Naive thymus-derived CD4-positive, alpha-beta T cell (primary cell): ENCODE measurements at regions not wholly inside any gene's neighbourhood (a gene's known extent, or its start where the extent isn't known, plus 50 kb on each side); places are given as distances from the start of the nearest gene placed in this dataset.

Experiments
- ATAC-seq: fragments of 150-1000 bp; cut with Tn5 transposase; 2 replicates; pipeline ENCODE4 v1.10.0; 2021; ENCODE audit warnings: mild to moderate bottlenecking, moderate library complexity
- CTCF ChIA-PET: fragments of 350-600 bp; sonication (Branson Sonifier 250); formaldehyde crosslinking; loops from one replicate; lab custom pipeline; 2021; ENCODE audit warnings: antibody characterized with exemption; lab: Charles Lee
- POLR2A ChIA-PET: fragments of 350-600 bp; sonication (Branson Sonifier 250); formaldehyde crosslinking; loops from one replicate; lab custom pipeline; 2021; ENCODE audit warnings: antibody characterized with exemption, inconsistent platforms; lab: Charles Lee
- DNase-seq, 9 donors: peaks; one replicate each; pipeline versions ENCODE4 v3.0.0 to v3.0.0-alpha.2; 2020 to 2022; ENCODE audit warnings: mixed read lengths in 1 of 9
- H3K27ac ChIP-seq: one replicate; pipeline ENCODE4 v1.7.0; 2013; ENCODE audit warnings: mild to moderate bottlenecking, low read depth, low read length, moderate library complexity
- H3K27me3 ChIP-seq, 2 donors: one replicate each; pipeline ENCODE4 v1.7.0; 2013; ENCODE audit warnings: low read length in 2 of 2, mild to moderate bottlenecking in 2 of 2, moderate library complexity in 2 of 2; ENCODE audit not compliant: control insufficient read depth in 2 of 2, insufficient read depth in 2 of 2
- H3K36me3 ChIP-seq, 3 experiments: 1 replicate in 2 of 3; 2 replicates in 1 of 3; pipeline ENCODE4 v1.7.0; 2013; ENCODE audit warnings: low read length in 3 of 3, mild to moderate bottlenecking in 3 of 3, moderate library complexity in 1 of 3; ENCODE audit not compliant: insufficient read depth in 3 of 3, control insufficient read depth in 2 of 3
- H3K4me1 ChIP-seq, 2 donors: one replicate each; pipeline ENCODE4 v1.7.0; 2013; ENCODE audit warnings: low read length in 2 of 2, mild to moderate bottlenecking in 2 of 2, moderate library complexity in 1 of 2; ENCODE audit not compliant: control insufficient read depth in 2 of 2, insufficient read depth in 2 of 2
- H3K4me3 ChIP-seq: 2 replicates; pipeline ENCODE4 v1.7.0; 2013; ENCODE audit warnings: mild to moderate bottlenecking, low read length
- H3K9me3 ChIP-seq, 3 experiments: 1 replicate in 2 of 3; 2 replicates in 1 of 3; pipeline ENCODE4 v1.7.0; 2013; ENCODE audit warnings: low read length in 3 of 3; ENCODE audit not compliant: control insufficient read depth in 2 of 3
- H3K27ac Mint-ChIP-seq, 9 donors: one replicate each; pipeline ENCODE4 v1.8.0; 2020 to 2022; ENCODE audit warnings: mixed read lengths in 9 of 9, mild to moderate bottlenecking in 8 of 9, moderate library complexity in 5 of 9, inconsistent platforms in 2 of 9
- H3K27me3 Mint-ChIP-seq, 5 donors: one replicate each; pipeline ENCODE4 v1.8.0; 2021 to 2022; ENCODE audit warnings: mixed read lengths in 5 of 5, mild to moderate bottlenecking in 1 of 5
- H3K36me3 Mint-ChIP-seq, 5 donors: one replicate each; pipeline ENCODE4 v1.8.0; 2020 to 2022; ENCODE audit warnings: mixed read lengths in 5 of 5, mild to moderate bottlenecking in 3 of 5, inconsistent platforms in 1 of 5
- H3K4me1 Mint-ChIP-seq, 7 donors: one replicate each; pipeline ENCODE4 v1.8.0; 2020 to 2022; ENCODE audit warnings: mixed read lengths in 7 of 7, mild to moderate bottlenecking in 3 of 7, inconsistent platforms in 1 of 7
- H3K4me3 Mint-ChIP-seq, 10 donors: one replicate each; pipeline ENCODE4 v1.8.0; 2020 to 2022; ENCODE audit warnings: mild to moderate bottlenecking in 10 of 10, mixed read lengths in 10 of 10, moderate library complexity in 6 of 10, inconsistent platforms in 2 of 10
- H3K9me3 Mint-ChIP-seq, 11 donors: one replicate each; pipeline ENCODE4 v1.8.0; 2020 to 2022; ENCODE audit warnings: mixed read lengths in 11 of 11, mild to moderate bottlenecking in 4 of 11, inconsistent platforms in 1 of 11, moderate library complexity in 1 of 11
- intact Hi-C, 2 donors: fragments of 100-400 bp; cut with micrococcal nuclease; formaldehyde crosslinking; loops; one replicate each; pipeline ENCODE4 v1.15.1; 2023

GRCh38 chr15:94951538-94951937 is 720.2 kb downstream of the MCTP2 start:
- Mint-ChIP-seq H3K9me3 (peaks cover 0 to 10% (median 4%) of the 10 kb centered on the region in 11 donors), H3K27ac (no peak overlapping the region), H3K36me3 (no peaks in the 10 kb centered on the region), H3K4me3 (no peak overlapping the region), H3K4me1 (no peaks in the 10 kb centered on the region), H3K27me3 (peaks cover 0 to 15% (median 9%) of the 10 kb centered on the region in 5 donors)
- no peak overlapping the region for H3K4me3 ChIP-seq
- H3K9me3 ChIP-seq, result no peaks in the 10 kb centered on the region
- H3K4me1 ChIP-seq, result no peaks in the 10 kb centered on the region
- intact Hi-C loops, result no loop called here
- no peaks in the 10 kb centered on the region for H3K36me3 ChIP-seq
- ChIA-PET POLR2A (no interaction called here), CTCF (no interaction called here)
- ATAC-seq (no peak), DNase-seq (no peak)
- H3K27me3 ChIP-seq, result no peaks in the 10 kb centered on the region
- H3K27ac ChIP-seq, result no peak overlapping the region

GRCh38 chr15:94963953-94964352 is 732.6 kb downstream of the MCTP2 start:
- H3K27ac Mint-ChIP-seq, result no peak overlapping the region
- peaks cover 0 to 5% (median 0%) of the 10 kb centered on the region in 5 donors for H3K27me3 Mint-ChIP-seq
- no peaks in the 10 kb centered on the region for H3K4me1 ChIP-seq
- CTCF ChIA-PET, result no interaction called here
- no peak overlapping the region for H3K27ac ChIP-seq
- H3K9me3 ChIP-seq, result peaks cover 0 to 3% (median 0%) of the 10 kb centered on the region in 3 experiments
- ATAC-seq, result no peak
- intact Hi-C loops, result no loop called here
- POLR2A ChIA-PET, result no interaction called here
- H3K27me3 ChIP-seq, result no peaks in the 10 kb centered on the region
- H3K4me3 ChIP-seq, result no peak overlapping the region
- H3K9me3 Mint-ChIP-seq, result peaks cover 2 to 20% (median 6%) of the 10 kb centered on the region in 11 donors
- H3K36me3 ChIP-seq, result no peaks in the 10 kb centered on the region
- no peak overlapping the region for H3K4me3 Mint-ChIP-seq
- no peaks in the 10 kb centered on the region for H3K4me1 Mint-ChIP-seq
- no peaks in the 10 kb centered on the region for H3K36me3 Mint-ChIP-seq
- DNase-seq, result no peak

GRCh38 chr15:94965593-94965992 is 734.2 kb downstream of the MCTP2 start:
- Mint-ChIP-seq H3K27ac (no peak overlapping the region), H3K4me3 (no peak overlapping the region), H3K27me3 (peaks cover 0 to 5% (median 0%) of the 10 kb centered on the region in 5 donors), H3K36me3 (no peaks in the 10 kb centered on the region), H3K4me1 (no peaks in the 10 kb centered on the region), H3K9me3 (peaks cover 1 to 17% (median 6%) of the 10 kb centered on the region in 11 donors)
- POLR2A ChIA-PET, result no interaction called here
- Histone ChIP-seq H3K27me3 (no peaks in the 10 kb centered on the region), H3K4me3 (no peak overlapping the region), H3K4me1 (no peaks in the 10 kb centered on the region), H3K9me3 (peaks cover 0 to 3% (median 0%) of the 10 kb centered on the region in 3 experiments), H3K27ac (no peak overlapping the region), H3K36me3 (no peaks in the 10 kb centered on the region)
- DNase-seq (no peak), ATAC-seq (no peak)
- intact Hi-C loops, result no loop called here
- CTCF ChIA-PET, result no interaction called here

- ChIA-PET CTCF (no interaction called here), POLR2A (no interaction called here)
- no peaks in the 10 kb centered on the region for H3K27me3 ChIP-seq
- no peak overlapping the region for H3K27ac ChIP-seq
- no peaks in the 10 kb centered on the region for H3K36me3 ChIP-seq
- peaks cover 0 to 3% (median 0%) of the 10 kb centered on the region in 3 experiments for H3K9me3 ChIP-seq
- ATAC-seq (no peak), DNase-seq (no peak)
- no peak overlapping the region for H3K4me3 Mint-ChIP-seq
- no peaks in the 10 kb centered on the region for H3K4me1 ChIP-seq
- no peaks in the 10 kb centered on the region for H3K4me1 Mint-ChIP-seq
- H3K27ac Mint-ChIP-seq, result no peak overlapping the region
- H3K27me3 Mint-ChIP-seq, result peaks cover 0 to 5% (median 0%) of the 10 kb centered on the region in 5 donors
- no peak overlapping the region for H3K4me3 ChIP-seq
- H3K36me3 Mint-ChIP-seq, result no peaks in the 10 kb centered on the region
- intact Hi-C loops, result no loop called here
- H3K9me3 Mint-ChIP-seq, result peaks cover 0 to 11% (median 5%) of the 10 kb centered on the region in 11 donors
Measured at GRCh38 chr15:94968133-94968532, 736.8 kb downstream of the MCTP2 start.

GRCh38 chr15:94970096-94970495 is 738.7 kb downstream of the MCTP2 start:
- no peak overlapping the region for H3K27ac Mint-ChIP-seq
- DNase-seq (no peak), ATAC-seq (no peak)
- ChIA-PET POLR2A (no interaction called here), CTCF (no interaction called here)
- peaks cover 0 to 5% (median 0%) of the 10 kb centered on the region in 11 donors for H3K9me3 Mint-ChIP-seq
- no peak overlapping the region for H3K4me3 ChIP-seq
- no peaks in the 10 kb centered on the region for H3K4me1 ChIP-seq
- H3K4me3 Mint-ChIP-seq, result no peak overlapping the region
- no peaks in the 10 kb centered on the region for H3K9me3 ChIP-seq
- H3K27me3 ChIP-seq, result no peaks in the 10 kb centered on the region
- H3K27me3 Mint-ChIP-seq, result peaks cover 0 to 5% (median 0%) of the 10 kb centered on the region in 5 donors
- H3K27ac ChIP-seq, result no peak overlapping the region
- no peaks in the 10 kb centered on the region for H3K36me3 ChIP-seq
- intact Hi-C loops, result no loop called here
- H3K36me3 Mint-ChIP-seq, result no peaks in the 10 kb centered on the region
- H3K4me1 Mint-ChIP-seq, result no peaks in the 10 kb centered on the region

- Histone ChIP-seq H3K27me3 (no peaks in the 10 kb centered on the region), H3K4me3 (no peak overlapping the region), H3K36me3 (no peaks in the 10 kb centered on the region), H3K4me1 (no peaks in the 10 kb centered on the region), H3K9me3 (no peaks in the 10 kb centered on the region), H3K27ac (no peak overlapping the region)
- DNase-seq (no peak), ATAC-seq (no peak)
- no peaks in the 10 kb centered on the region for H3K4me1 Mint-ChIP-seq
- H3K27ac Mint-ChIP-seq, result no peak overlapping the region
- H3K36me3 Mint-ChIP-seq, result no peaks in the 10 kb centered on the region
- H3K9me3 Mint-ChIP-seq, result peaks cover 0 to 5% (median 0%) of the 10 kb centered on the region in 11 donors
- CTCF ChIA-PET, result no interaction called here
- intact Hi-C loops, result no loop called here
- no peak overlapping the region for H3K4me3 Mint-ChIP-seq
- H3K27me3 Mint-ChIP-seq, result peaks cover 0 to 5% (median 0%) of the 10 kb centered on the region in 5 donors
- POLR2A ChIA-PET, result no interaction called here
Measured at GRCh38 chr15:94970802-94971201, 739.4 kb downstream of the MCTP2 start.

GRCh38 chr15:94972314-94972713 is 741.0 kb downstream of the MCTP2 start:
- intact Hi-C loops, result no loop called here

More at GRCh38 chr15:94972314-94972713, 741.0 kb downstream of the MCTP2 start:
- no peak for ATAC-seq
- H3K4me3 Mint-ChIP-seq, result no peak overlapping the region
- ChIA-PET POLR2A (no interaction called here), CTCF (no interaction called here)
- Histone ChIP-seq H3K4me3 (no peak overlapping the region), H3K27me3 (no peaks in the 10 kb centered on the region), H3K36me3 (no peaks in the 10 kb centered on the region), H3K27ac (no peak overlapping the region), H3K4me1 (no peaks in the 10 kb centered on the region), H3K9me3 (no peaks in the 10 kb centered on the region)
- no peak overlapping the region for H3K27ac Mint-ChIP-seq
- H3K36me3 Mint-ChIP-seq, result no peaks in the 10 kb centered on the region
- peaks cover 0 to 4% (median 0%) of the 10 kb centered on the region in 11 donors for H3K9me3 Mint-ChIP-seq
- no peak for DNase-seq
- H3K27me3 Mint-ChIP-seq, result peaks cover 0 to 5% (median 0%) of the 10 kb centered on the region in 5 donors
- no peaks in the 10 kb centered on the region for H3K4me1 Mint-ChIP-seq
